ENCODE measurements at regions not wholly inside any gene's neighbourhood (a gene's known extent, or its start where the extent isn't known, plus 50 kb on each side); places are given as distances from the start of the nearest gene placed in this dataset.
A peak's percentile ranks its signal among the peaks of the same experiment; 100 is the strongest.

- TF ChIP-seq, protein P1, sequence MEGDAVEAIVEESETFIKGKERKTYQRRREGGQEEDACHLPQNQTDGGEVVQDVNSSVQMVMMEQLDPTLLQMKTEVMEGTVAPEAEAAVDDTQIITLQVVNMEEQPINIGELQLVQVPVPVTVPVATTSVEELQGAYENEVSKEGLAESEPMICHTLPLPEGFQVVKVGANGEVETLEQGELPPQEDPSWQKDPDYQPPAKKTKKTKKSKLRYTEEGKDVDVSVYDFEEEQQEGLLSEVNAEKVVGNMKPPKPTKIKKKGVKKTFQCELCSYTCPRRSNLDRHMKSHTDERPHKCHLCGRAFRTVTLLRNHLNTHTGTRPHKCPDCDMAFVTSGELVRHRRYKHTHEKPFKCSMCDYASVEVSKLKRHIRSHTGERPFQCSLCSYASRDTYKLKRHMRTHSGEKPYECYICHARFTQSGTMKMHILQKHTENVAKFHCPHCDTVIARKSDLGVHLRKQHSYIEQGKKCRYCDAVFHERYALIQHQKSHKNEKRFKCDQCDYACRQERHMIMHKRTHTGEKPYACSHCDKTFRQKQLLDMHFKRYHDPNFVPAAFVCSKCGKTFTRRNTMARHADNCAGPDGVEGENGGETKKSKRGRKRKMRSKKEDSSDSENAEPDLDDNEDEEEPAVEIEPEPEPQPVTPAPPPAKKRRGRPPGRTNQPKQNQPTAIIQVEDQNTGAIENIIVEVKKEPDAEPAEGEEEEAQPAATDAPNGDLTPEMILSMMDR (IDR thresholded peaks at IDR 0.05), result no peak
- DNase-seq (ENCODE audit: low spot score), result no peak
- H3K4me3 ChIP-seq, result no peak overlapping the region
Observed at GRCh38 chr4:72983709-72984108, 85.8 kb downstream of the COX18 start.

DNA sequence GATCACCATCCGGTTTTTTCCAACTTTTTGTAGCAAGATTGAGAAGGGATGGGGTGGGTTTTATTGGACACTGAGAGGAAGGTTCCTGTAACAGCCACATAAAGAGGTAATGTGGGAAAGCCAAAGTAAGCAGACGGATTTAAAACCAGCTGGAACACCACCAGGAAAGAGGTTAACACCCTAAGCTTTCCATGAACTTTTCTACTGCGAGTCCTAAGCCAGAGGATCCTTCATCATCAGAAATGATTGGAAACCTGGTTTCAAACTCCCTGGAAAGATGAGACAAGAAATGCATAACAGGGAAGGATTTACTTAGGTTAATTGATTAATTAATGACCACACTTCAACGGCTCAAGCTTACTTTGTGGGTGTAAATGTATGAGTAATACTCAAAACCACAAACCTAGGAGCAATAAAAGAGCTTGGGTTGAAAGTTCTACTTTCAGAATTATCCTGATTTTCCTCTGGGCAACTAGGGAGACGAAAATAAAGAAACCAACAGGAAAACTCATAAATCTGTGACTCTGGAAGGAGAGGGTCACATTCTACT is 91.5 kb downstream of the COX18 start:
- no peak for DNase-seq (ENCODE audit: low spot score)
- H3K27ac ChIP-seq, result no peak overlapping the region
- TF ChIP-seq, protein P1 (IDR thresholded peaks at IDR 0.05), result no peak

More at GRCh38 chr4:72983709-72984108, 85.8 kb downstream of the COX18 start:
- H3K27ac ChIP-seq, result no peak overlapping the region

DNA sequence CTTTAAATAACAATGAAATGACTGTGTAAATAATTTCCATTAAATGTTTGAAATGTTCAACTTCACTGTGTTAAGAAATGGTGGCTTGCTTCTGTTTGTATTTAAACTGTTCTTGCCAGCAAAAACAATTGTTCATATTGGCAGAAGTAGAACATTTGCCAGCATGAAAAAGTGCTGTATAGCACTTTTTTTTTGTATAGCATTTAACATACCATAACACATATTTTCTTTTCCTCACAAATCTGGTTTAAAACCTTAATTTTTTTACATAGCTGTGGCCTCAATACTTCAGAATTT is 94.1 kb downstream of the COX18 start:
- Histone ChIP-seq H3K27ac (peak overlapping the region in 1 of 2 donors; percentile 77), H3K4me3 (no peak overlapping the region)
- TF ChIP-seq, protein P1 (IDR thresholded peaks at IDR 0.05), result no peak
- DNase-seq (ENCODE audit: low spot score), result no peak

More for the DNA sequence above, 91.5 kb downstream of the COX18 start:
- H3K4me3 ChIP-seq, result no peak overlapping the region

- TF ChIP-seq, protein P1 (IDR thresholded peaks at IDR 0.05), result no peak
- no peak for DNase-seq (ENCODE audit: low spot score)
- no peak overlapping the region for H3K4me3 ChIP-seq
- peak overlapping the region in 1 of 2 donors; percentile 77 for H3K27ac ChIP-seq
Observed at GRCh38 chr4:72974694-72975487, 94.6 kb downstream of the COX18 start.

DNA sequence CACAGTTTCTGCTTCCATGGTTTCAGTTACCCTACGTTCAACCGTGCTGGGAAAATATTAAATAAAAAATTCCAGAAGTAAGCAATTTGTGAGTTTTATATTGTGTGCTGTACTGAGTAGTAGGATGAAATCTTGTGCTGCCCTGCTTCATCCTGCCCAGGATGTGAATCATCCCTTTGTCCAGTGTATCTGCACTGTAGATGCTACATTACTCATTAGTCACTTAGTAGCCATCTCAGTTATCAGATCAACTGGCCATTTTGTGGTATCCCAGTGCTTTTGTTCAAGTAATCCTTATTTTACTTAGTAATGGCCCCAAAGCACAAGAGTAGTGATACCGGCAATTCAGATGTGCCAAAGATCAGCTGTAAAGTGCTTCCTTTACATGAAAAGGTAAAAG is 97.9 kb downstream of the COX18 start:
- no peak for DNase-seq (ENCODE audit: low spot score)
- TF ChIP-seq, protein P1 (IDR thresholded peaks at IDR 0.05), result no peak
- Histone ChIP-seq H3K4me3 (no peak overlapping the region), H3K27ac (no peak overlapping the region)

DNA sequence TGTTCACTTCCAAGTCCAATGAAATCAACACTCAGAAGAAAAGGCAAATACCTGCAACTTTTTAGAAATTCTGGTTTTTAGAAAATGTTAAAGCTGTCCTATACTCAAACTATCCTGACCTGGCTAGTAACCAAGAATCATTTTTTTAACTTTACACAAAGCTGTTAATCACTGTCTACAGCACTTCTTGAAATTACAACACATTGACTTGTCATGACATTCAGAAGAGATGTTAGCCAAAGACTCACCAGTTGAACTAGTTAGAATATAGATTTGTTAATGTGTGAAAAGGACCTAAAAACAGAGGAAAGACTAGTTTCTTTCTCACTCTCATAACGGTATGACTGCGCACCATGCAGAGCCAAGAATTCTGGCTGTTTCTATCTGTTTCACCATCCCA is 98.8 kb downstream of the COX18 start:
- DNase-seq (ENCODE audit: low spot score), result no peak
- H3K4me3 ChIP-seq, result no peak overlapping the region
- H3K27ac ChIP-seq, result peak overlapping the region in 1 of 2 donors; percentile 89
- TF ChIP-seq, protein P1 (IDR thresholded peaks at IDR 0.05), result no peak

- DNase-seq (ENCODE audit: low spot score), result peak; percentile 75
- TF ChIP-seq, protein P1 (IDR thresholded peaks at IDR 0.05), result no peak
- no peak overlapping the region for H3K4me3 ChIP-seq
- H3K27ac ChIP-seq, result peak overlapping the region; percentile 65 to 89
Observed at GRCh38 chr4:72969976-72970375, 99.5 kb downstream of the COX18 start.

All from coronary artery (tissue), 2 donors.